HepG2 (cell line): ENCODE measurements at regions not wholly inside any gene's neighbourhood (a gene's known extent, or its start where the extent isn't known, plus 50 kb on each side); places are given as distances from the start of the nearest gene placed in this dataset.

ENCODE experiments used
- ATF3 ChIP-seq: sonication (generic); formaldehyde crosslinking; IDR thresholded peaks from 2 replicates; pipeline ENCODE4 v1.4.0; 2020; ENCODE audit warnings: missing genetic modification reagents
- CTCF ChIP-seq: sonication (generic); formaldehyde crosslinking; IDR thresholded peaks from 2 replicates; pipeline ENCODE4 v1.5.0; 2020; ENCODE audit warnings: mild to moderate bottlenecking, missing genetic modification reagents, moderate library complexity
- POLR2A ChIP-seq, 2 experiments: IDR thresholded peaks; 2 replicates each; pipeline ENCODE4 v1.6.1; 2011; ENCODE audit warnings: low read depth in 2 of 2, low read length in 2 of 2, mild to moderate bottlenecking in 1 of 2, moderate library complexity in 1 of 2; ENCODE audit not compliant: insufficient read depth in 1 of 2
- PRMT3 ChIP-seq: sonication (generic); formaldehyde crosslinking; IDR thresholded peaks from 2 replicates; pipeline ENCODE4 v1.8.1; 2022; ENCODE audit warnings: low read depth, mild to moderate bottlenecking, moderate library complexity, missing genetic modification reagents, borderline replicate concordance
- RAD21 ChIP-seq: fragments of 450-650 bp; formaldehyde crosslinking; IDR thresholded peaks from 2 replicates; pipeline ENCODE4 v1.5.0; 2020; ENCODE audit warnings: mild to moderate bottlenecking
- RBAK ChIP-seq: sonication (generic); formaldehyde crosslinking; IDR thresholded peaks from 2 replicates; pipeline ENCODE4 v1.5.1; 2020; ENCODE audit warnings: mild to moderate bottlenecking, missing genetic modification reagents
- SAP130 ChIP-seq: IDR thresholded peaks from 2 replicates; pipeline ENCODE4 v1.6.1; 2016; ENCODE audit warnings: low read depth
- TCF7 ChIP-seq: sonication (generic); IDR thresholded peaks from 2 replicates; pipeline ENCODE4 v1.6.1; 2016; ENCODE audit warnings: antibody characterized with exemption, low read depth
- ZNF841 ChIP-seq: sonication (generic); formaldehyde crosslinking; IDR thresholded peaks from 2 replicates; pipeline ENCODE4 v1.8.1; 2023; ENCODE audit warnings: missing genetic modification reagents, borderline replicate concordance
- ZSCAN5A ChIP-seq: sonication (generic); formaldehyde crosslinking; IDR thresholded peaks from 2 replicates; pipeline ENCODE4 v1.8.0; 2022; ENCODE audit warnings: mild to moderate bottlenecking, missing genetic modification reagents, borderline replicate concordance
- TF ChIP-seq, protein P1 (sequence below): sonication (generic); formaldehyde crosslinking; IDR thresholded peaks from 2 replicates; pipeline ENCODE4 v1.8.1; 2022; ENCODE audit warnings: mild to moderate bottlenecking, missing genetic modification reagents

- TF ChIP-seq RAD21 (CRISPR knock-in tag) (no peak), SAP130 (CRISPR knock-in tag) (no peak), TCF7 (no peak), PRMT3 (CRISPR knock-in tag) (no peak), POLR2A (IDR thresholded peaks at IDR 0.05; ENCODE audit: insufficient read depth in 1 of 2, low read depth in 2 of 2, low read length in 2 of 2) (no peak), ATF3 (CRISPR knock-in tag) (no peak), ZNF841 (CRISPR knock-in tag) (no peak), CTCF (CRISPR knock-in tag) (no peak), RBAK (CRISPR knock-in tag) (no peak), ZSCAN5A (CRISPR knock-in tag) (no peak)
- TF ChIP-seq, protein P1, sequence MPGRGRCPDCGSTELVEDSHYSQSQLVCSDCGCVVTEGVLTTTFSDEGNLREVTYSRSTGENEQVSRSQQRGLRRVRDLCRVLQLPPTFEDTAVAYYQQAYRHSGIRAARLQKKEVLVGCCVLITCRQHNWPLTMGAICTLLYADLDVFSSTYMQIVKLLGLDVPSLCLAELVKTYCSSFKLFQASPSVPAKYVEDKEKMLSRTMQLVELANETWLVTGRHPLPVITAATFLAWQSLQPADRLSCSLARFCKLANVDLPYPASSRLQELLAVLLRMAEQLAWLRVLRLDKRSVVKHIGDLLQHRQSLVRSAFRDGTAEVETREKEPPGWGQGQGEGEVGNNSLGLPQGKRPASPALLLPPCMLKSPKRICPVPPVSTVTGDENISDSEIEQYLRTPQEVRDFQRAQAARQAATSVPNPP (CRISPR knock-in tag) = no peak
Measured at GRCh38 chr14:66135831-66136230, 350.3 kb upstream of the CCDC196 start.
